DOHH2 (cell line): ENCODE measurements at regions not wholly inside any gene's neighbourhood (a gene's known extent, or its start where the extent isn't known, plus 50 kb on each side); places are given as distances from the start of the nearest gene placed in this dataset.

Experiments
- EZH2phosphoT487 ChIP-seq: fragments of 200-600 bp; sonication (generic); IDR thresholded peaks from 2 replicates; pipeline ENCODE4 v1.6.1; 2017; ENCODE audit warnings: borderline replicate concordance, mild to moderate bottlenecking, antibody characterized with exemption, low read length, moderate library complexity, mixed read lengths
- TF ChIP-seq, protein P1 (sequence below): fragments of 200-600 bp; sonication (generic); IDR thresholded peaks from one replicate; pipeline ENCODE4 v1.5.1; 2014; ENCODE audit warnings: antibody characterized with exemption, mild to moderate bottlenecking, low read depth, low read length; ENCODE audit not compliant: poor library complexity, severe bottlenecking

GRCh38 chr12:40615590-40615989 lies 76.6 kb upstream of the CNTN1 start:
- TF ChIP-seq, protein P1, sequence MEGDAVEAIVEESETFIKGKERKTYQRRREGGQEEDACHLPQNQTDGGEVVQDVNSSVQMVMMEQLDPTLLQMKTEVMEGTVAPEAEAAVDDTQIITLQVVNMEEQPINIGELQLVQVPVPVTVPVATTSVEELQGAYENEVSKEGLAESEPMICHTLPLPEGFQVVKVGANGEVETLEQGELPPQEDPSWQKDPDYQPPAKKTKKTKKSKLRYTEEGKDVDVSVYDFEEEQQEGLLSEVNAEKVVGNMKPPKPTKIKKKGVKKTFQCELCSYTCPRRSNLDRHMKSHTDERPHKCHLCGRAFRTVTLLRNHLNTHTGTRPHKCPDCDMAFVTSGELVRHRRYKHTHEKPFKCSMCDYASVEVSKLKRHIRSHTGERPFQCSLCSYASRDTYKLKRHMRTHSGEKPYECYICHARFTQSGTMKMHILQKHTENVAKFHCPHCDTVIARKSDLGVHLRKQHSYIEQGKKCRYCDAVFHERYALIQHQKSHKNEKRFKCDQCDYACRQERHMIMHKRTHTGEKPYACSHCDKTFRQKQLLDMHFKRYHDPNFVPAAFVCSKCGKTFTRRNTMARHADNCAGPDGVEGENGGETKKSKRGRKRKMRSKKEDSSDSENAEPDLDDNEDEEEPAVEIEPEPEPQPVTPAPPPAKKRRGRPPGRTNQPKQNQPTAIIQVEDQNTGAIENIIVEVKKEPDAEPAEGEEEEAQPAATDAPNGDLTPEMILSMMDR = no peak
- no peak for TF ChIP-seq EZH2phosphoT487
